Naive B cell (primary cell): ENCODE measurements at regions not wholly inside any gene's neighbourhood (a gene's known extent, or its start where the extent isn't known, plus 50 kb on each side); places are given as distances from the start of the nearest gene placed in this dataset.

Source experiments
- ATAC-seq, 2 donors: fragments of 150-1000 bp; cut with Tn5 transposase; 2 replicates each; pipeline ENCODE4 v1.10.0; 2021; ENCODE audit warnings: low read depth in 2 of 2, mild to moderate bottlenecking in 2 of 2, moderate library complexity in 2 of 2
- DNase-seq: peaks from one replicate; pipeline ENCODE4 v3.0.0; 2022
- H3K27ac Mint-ChIP-seq, 6 donors: one replicate each; pipeline ENCODE4 v1.8.0; 2020 to 2022; ENCODE audit warnings: mild to moderate bottlenecking in 6 of 6, mixed read lengths in 6 of 6, moderate library complexity in 5 of 6, inconsistent platforms in 2 of 6
- H3K27me3 Mint-ChIP-seq, 3 donors: one replicate each; pipeline ENCODE4 v1.8.0; 2021 to 2022; ENCODE audit warnings: mixed read lengths in 3 of 3, mild to moderate bottlenecking in 1 of 3
- H3K36me3 Mint-ChIP-seq, 2 donors: one replicate each; pipeline ENCODE4 v1.8.0; 2020 to 2022; ENCODE audit warnings: mixed read lengths in 2 of 2, inconsistent platforms in 1 of 2, mild to moderate bottlenecking in 1 of 2
- H3K4me1 Mint-ChIP-seq, 3 donors: one replicate each; pipeline ENCODE4 v1.8.0; 2020 to 2022; ENCODE audit warnings: mixed read lengths in 3 of 3, inconsistent platforms in 1 of 3, mild to moderate bottlenecking in 1 of 3, moderate library complexity in 1 of 3
- H3K4me3 Mint-ChIP-seq, 8 donors: one replicate each; pipeline ENCODE4 v1.8.0; 2020 to 2022; ENCODE audit warnings: mild to moderate bottlenecking in 8 of 8, mixed read lengths in 8 of 8, moderate library complexity in 8 of 8, inconsistent platforms in 2 of 8
- H3K9me3 Mint-ChIP-seq, 7 donors: one replicate each; pipeline ENCODE4 v1.8.0; 2020 to 2022; ENCODE audit warnings: mixed read lengths in 7 of 7, mild to moderate bottlenecking in 5 of 7, inconsistent platforms in 2 of 7, moderate library complexity in 1 of 7

DNA sequence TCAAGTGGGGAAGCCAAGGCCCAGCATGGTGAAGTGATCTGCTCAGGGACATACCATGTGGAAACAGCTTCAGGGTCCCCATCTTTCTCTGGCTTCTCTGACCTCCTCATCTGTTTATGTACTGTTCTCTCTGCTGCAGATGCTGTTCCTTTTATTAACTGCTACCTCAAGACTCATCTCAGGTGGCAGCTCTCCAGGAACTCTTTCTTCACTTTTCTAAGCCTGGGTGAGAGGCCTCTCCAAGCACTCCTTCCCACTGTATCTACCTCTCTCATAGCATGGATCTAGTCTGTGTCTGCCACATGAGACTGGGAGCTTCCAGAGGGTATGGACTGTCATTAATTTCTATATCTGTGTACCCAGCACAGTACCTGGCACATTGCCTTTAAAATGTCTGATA lies 73.4 kb upstream of the PPM1J start:
- no peak overlapping the region for H3K4me3 Mint-ChIP-seq
- peak overlapping the region in 1 of 6 donors; percentile 49 for H3K27ac Mint-ChIP-seq
- DNase-seq (no peak), ATAC-seq (no peak)
- peaks cover 0 to 1% (median 0%) of the 10 kb centered on the region in 7 donors for H3K9me3 Mint-ChIP-seq
- H3K27me3 Mint-ChIP-seq = peaks cover 8 to 15% (median 8%) of the 10 kb centered on the region in 3 donors
- H3K4me1 Mint-ChIP-seq = no peaks in the 10 kb centered on the region
- no peaks in the 10 kb centered on the region for H3K36me3 Mint-ChIP-seq

DNA sequence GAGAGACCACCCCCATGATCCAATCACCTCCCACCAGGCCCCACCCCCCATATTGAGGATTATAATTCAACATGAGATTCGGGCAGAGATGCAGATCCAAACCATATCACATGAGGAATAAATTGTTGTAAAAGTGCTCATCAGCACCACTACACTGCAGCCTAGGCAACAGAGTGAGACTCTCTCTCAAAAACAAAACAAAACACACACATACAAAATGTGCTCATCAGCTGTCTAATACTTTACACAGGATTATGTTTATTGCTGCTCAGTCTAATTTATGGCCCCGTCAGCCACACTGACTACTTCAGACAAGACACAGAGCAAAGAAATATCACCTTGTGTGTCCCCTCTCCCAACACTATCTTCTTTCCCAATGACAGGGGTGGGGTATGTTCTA lies 72.9 kb upstream of the PPM1J start:
- Mint-ChIP-seq H3K4me1 (no peaks in the 10 kb centered on the region), H3K36me3 (no peaks in the 10 kb centered on the region), H3K27ac (no peak overlapping the region), H3K27me3 (peaks cover 8 to 20% (median 13%) of the 10 kb centered on the region in 3 donors), H3K4me3 (no peak overlapping the region), H3K9me3 (peaks cover 0 to 5% (median 0%) of the 10 kb centered on the region in 7 donors)
- no peak for ATAC-seq
- DNase-seq = no peak

DNA sequence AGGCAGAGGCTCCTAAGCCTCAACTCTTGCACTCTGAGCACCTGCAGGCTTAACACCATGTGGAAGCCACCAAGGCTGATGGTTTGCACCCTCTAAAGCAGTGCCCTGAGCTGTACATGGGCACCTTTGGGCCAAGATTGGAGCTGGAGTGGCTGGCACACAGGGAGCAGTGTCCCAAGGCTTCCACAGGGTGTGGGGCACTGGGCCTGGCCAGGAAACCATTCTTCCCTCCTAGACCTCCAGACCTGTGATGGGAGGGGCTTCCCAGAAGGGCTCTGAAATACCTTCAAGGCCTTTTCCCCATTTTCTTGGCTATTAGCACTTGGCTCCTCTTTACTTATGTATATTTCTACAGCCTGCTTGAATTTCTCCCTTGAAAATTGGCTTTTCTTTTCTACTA lies 67.9 kb upstream of the PPM1J start:
- no peaks in the 10 kb centered on the region for H3K36me3 Mint-ChIP-seq
- H3K4me3 Mint-ChIP-seq = no peak overlapping the region
- no peak overlapping the region for H3K27ac Mint-ChIP-seq
- peaks cover 0 to 8% (median 2%) of the 10 kb centered on the region in 7 donors for H3K9me3 Mint-ChIP-seq
- peaks cover 6 to 23% (median 16%) of the 10 kb centered on the region in 3 donors for H3K27me3 Mint-ChIP-seq
- DNase-seq = no peak
- no peaks in the 10 kb centered on the region for H3K4me1 Mint-ChIP-seq
- no peak for ATAC-seq

DNA sequence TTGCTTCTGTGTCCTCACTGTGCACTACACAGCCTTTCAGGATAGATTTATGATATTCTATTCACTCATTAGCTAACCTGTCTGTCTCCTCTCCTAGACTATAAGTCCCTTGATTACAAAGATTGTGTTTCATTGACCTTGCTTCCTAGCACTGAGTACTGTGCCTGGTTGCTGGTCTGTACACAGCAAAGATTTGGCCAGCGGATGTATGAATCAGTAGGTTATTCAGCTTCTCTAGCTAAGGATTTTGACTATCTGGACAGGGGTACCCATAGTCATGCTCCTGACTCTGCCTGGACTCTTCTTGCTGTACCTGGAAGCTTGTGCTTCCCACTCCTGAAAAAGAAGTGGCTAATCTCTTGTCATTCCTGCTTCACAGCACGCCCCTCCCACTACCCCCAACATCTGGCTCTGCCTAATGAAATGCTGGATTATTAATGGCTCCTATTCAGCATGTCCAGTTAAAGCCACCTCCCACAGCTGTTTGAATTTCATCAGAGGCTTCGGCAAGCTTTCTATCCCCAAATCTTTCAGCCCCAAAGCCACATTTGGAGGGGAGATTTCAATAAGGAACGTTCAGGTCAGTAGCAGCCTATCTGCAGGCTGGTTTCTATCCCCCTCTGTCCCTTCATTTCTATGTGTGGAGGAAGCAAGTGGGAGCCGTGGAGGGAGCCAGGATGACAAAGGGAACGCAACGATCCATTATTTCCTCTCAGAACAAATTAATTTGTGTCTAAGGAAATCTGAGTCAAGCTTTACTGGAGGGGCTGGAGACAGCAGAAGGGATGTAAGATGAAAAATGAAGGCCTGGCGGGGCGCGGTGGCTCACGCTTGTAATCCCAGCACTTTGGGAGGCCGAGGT lies 64.8 kb upstream of the PPM1J start:
- Mint-ChIP-seq H3K36me3 (no peaks in the 10 kb centered on the region), H3K9me3 (peaks cover 0 to 8% (median 2%) of the 10 kb centered on the region in 7 donors), H3K4me1 (no peaks in the 10 kb centered on the region), H3K27ac (no peak overlapping the region), H3K27me3 (peaks cover 6 to 23% (median 16%) of the 10 kb centered on the region in 3 donors), H3K4me3 (no peak overlapping the region)
- ATAC-seq = no peak
- DNase-seq = no peak

DNA sequence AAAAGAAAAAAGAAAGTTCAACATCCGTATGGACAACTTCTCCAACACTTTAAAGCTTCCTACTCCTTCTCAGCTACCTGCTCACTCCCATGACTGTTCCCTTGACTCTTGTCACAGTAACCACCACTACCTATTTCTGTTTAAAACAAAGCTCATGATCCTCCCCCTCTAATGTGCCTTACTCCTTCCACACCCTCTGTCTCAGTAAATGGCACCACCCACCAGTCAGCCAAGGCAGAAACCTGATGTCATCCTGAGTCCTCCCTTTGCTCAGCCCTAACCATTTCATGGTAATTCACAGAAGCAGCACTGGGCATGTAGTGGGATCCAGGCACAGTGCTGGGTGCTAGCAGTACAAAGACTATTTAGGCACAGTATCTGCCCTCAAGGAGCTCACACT lies 63.0 kb upstream of the PPM1J start:
- no peak for DNase-seq
- Mint-ChIP-seq H3K4me1 (no peaks in the 10 kb centered on the region), H3K27ac (no peak overlapping the region), H3K9me3 (peaks cover 0 to 5% (median 2%) of the 10 kb centered on the region in 7 donors), H3K36me3 (no peaks in the 10 kb centered on the region), H3K27me3 (peaks cover 6 to 18% (median 12%) of the 10 kb centered on the region in 3 donors), H3K4me3 (no peak overlapping the region)
- no peak for ATAC-seq

DNA sequence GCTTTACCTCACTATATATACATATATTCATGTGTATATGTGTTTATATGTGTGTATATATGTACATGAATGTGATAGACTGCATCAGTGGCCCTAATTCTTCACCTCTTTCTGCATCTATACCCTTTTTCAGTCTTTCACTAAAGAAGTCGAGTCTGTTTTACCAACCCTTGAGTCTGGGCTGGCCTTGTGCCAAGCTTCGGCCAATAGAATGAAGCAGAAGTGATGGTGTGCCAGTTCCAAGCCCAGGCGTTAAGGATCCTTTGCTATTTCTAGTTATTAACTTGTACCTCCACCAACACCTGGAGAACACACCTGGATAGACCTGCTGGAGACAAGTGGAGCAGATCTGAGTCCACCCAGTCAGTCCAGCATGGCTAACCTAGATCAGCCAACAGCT lies 61.6 kb upstream of the PPM1J start:
- Mint-ChIP-seq H3K4me1 (no peaks in the 10 kb centered on the region), H3K27ac (no peak overlapping the region), H3K9me3 (peaks cover 0 to 2% (median 0%) of the 10 kb centered on the region in 7 donors), H3K4me3 (no peak overlapping the region), H3K27me3 (peaks cover 6 to 24% (median 11%) of the 10 kb centered on the region in 3 donors), H3K36me3 (no peaks in the 10 kb centered on the region)
- no peak for ATAC-seq
- no peak for DNase-seq

DNA sequence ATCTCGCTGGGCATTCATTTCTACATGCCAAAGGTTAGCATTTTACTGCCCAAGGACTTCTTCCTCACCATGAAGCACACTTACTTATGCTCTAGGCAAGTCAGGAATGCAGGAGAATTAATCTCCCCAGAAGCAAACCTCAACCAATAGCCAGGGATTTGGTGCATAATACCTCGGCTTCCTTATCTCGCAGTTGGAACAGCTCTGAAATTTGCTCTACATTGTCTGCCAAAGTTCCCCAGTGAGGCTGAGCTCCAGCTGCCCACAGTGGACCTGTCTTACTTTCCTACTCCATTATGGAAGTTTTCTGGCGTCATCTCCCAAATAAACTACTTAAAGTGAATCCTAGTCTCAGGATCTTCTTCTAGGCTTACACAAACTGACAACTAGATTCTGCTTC lies 57.6 kb upstream of the PPM1J start:
- H3K27ac Mint-ChIP-seq = no peak overlapping the region
- H3K27me3 Mint-ChIP-seq = peaks cover 6 to 8% (median 7%) of the 10 kb centered on the region in 3 donors
- no peak for DNase-seq
- peaks cover 0 to 3% (median 0%) of the 10 kb centered on the region in 7 donors for H3K9me3 Mint-ChIP-seq
- H3K4me1 Mint-ChIP-seq = peaks cover 0 to 5% (median 4%) of the 10 kb centered on the region in 3 donors
- no peak for ATAC-seq
- no peak overlapping the region for H3K4me3 Mint-ChIP-seq
- no peaks in the 10 kb centered on the region for H3K36me3 Mint-ChIP-seq

DNA sequence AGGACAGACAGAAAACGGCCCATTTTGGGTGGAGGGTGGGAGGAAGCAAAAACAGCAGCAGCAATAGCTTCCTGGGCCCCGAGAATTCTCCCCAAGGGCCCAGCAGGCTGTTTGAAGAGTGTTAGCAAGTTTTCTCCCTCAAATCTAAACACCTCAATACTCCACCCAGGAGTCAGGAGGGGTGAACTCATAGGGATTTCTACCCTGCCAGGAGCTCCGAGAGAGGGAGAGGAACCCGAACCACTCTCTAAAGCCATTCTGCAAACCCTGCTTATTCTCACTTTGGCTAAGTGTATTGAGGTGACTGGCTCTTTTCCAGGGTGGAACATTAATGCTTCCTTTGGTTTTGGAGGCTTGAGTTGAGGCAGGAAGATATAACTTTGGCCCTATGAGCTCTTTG lies 55.6 kb upstream of the PPM1J start:
- no peaks in the 10 kb centered on the region for H3K36me3 Mint-ChIP-seq
- ATAC-seq (no peak), DNase-seq (no peak)
- no peak overlapping the region for H3K4me3 Mint-ChIP-seq
- H3K27me3 Mint-ChIP-seq = peaks cover 7 to 11% (median 8%) of the 10 kb centered on the region in 3 donors
- no peak overlapping the region for H3K27ac Mint-ChIP-seq
- H3K9me3 Mint-ChIP-seq = peaks cover 0 to 16% (median 3%) of the 10 kb centered on the region in 7 donors
- peaks cover 0 to 5% (median 4%) of the 10 kb centered on the region in 3 donors for H3K4me1 Mint-ChIP-seq

DNA sequence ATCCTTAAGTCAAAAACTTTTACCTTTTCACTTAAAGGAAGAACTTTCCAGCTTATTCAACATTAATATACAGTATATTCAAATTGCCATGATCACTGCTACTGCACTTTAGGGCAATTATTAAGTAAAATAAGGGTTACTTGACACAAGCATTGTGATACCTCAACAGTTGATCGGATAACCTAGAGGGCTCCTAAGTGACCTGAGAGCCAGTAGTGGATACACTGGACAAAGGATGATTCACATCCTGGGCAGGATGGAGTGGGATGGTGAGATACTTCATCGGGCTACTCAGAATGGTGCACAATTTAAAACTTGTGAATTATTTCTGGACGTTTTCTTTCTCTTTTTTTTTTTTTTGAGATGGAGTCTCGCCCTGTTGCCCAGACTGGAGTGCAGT lies 54.5 kb upstream of the PPM1J start:
- no peak overlapping the region for H3K4me3 Mint-ChIP-seq
- H3K27me3 Mint-ChIP-seq = peaks cover 7 to 11% (median 9%) of the 10 kb centered on the region in 3 donors
- no peaks in the 10 kb centered on the region for H3K36me3 Mint-ChIP-seq
- peaks cover 0 to 16% (median 3%) of the 10 kb centered on the region in 7 donors for H3K9me3 Mint-ChIP-seq
- H3K27ac Mint-ChIP-seq = no peak overlapping the region
- ATAC-seq (no peak), DNase-seq (no peak)
- H3K4me1 Mint-ChIP-seq = peaks cover 0 to 5% (median 4%) of the 10 kb centered on the region in 3 donors

DNA sequence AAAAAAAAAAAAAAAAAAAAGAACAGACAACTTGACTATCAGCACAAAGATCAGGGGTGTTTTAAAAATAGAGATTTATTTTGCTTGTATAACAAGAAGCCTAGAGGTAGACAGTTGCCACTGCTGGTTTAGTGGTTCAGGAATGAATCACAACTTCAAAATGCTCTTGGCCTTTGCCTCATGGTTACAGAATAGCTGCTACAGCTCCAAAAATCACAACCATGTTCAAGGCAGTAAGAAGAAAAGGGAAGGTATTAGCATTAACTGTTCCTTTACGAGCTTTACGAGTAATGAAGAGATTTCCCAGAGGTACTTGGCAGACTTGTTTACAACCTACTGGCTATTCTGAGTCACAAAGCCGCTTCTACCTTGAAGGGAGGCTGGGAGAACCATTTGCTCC lies 52.5 kb upstream of the PPM1J start:
- H3K27me3 Mint-ChIP-seq = peaks cover 8 to 16% (median 8%) of the 10 kb centered on the region in 3 donors
- H3K4me1 Mint-ChIP-seq = peaks cover 0 to 5% (median 4%) of the 10 kb centered on the region in 3 donors
- no peak overlapping the region for H3K4me3 Mint-ChIP-seq
- no peak overlapping the region for H3K27ac Mint-ChIP-seq
- peaks cover 0 to 16% (median 3%) of the 10 kb centered on the region in 7 donors for H3K9me3 Mint-ChIP-seq
- H3K36me3 Mint-ChIP-seq = no peaks in the 10 kb centered on the region
- DNase-seq = no peak
- ATAC-seq = no peak
